SK-N-DZ (cell line): ENCODE measurements at regions not wholly inside any gene's neighbourhood (a gene's known extent, or its start where the extent isn't known, plus 50 kb on each side); places are given as distances from the start of the nearest gene placed in this dataset.
A peak's percentile ranks its signal among the peaks of the same experiment; 100 is the strongest.

Experiments
- DNase-seq: peaks from one replicate; pipeline ENCODE4 v3.0.0-alpha.2; 2015; ENCODE audit warnings: low spot score

GRCh38 chr3:59450946-59451763, 401.3 kb upstream of the CFAP20DC start:
- no peak for DNase-seq

- no peak for DNase-seq
Observed at GRCh38 chr3:59450437-59450836, 400.6 kb upstream of the CFAP20DC start.

GRCh38 chr3:59446775-59447465, 397.1 kb upstream of the CFAP20DC start:
- DNase-seq, result no peak

GRCh38 chr3:59444676-59445075, 394.9 kb upstream of the CFAP20DC start:
- no peak for DNase-seq

- DNase-seq, result no peak
Observed at GRCh38 chr3:59444294-59444671, 394.5 kb upstream of the CFAP20DC start.

GRCh38 chr3:59443618-59444293, 393.9 kb upstream of the CFAP20DC start:
- no peak for DNase-seq

- DNase-seq, result no peak
Observed at GRCh38 chr3:59442046-59442445, 392.2 kb upstream of the CFAP20DC start.

GRCh38 chr3:59440285-59441028, 390.6 kb upstream of the CFAP20DC start:
- no peak for DNase-seq

- no peak for DNase-seq
Observed at GRCh38 chr3:59438492-59438891, 388.7 kb upstream of the CFAP20DC start.

GRCh38 chr3:59436164-59436958, 386.5 kb upstream of the CFAP20DC start:
- no peak for DNase-seq

GRCh38 chr3:59433546-59433945, 383.7 kb upstream of the CFAP20DC start:
- no peak for DNase-seq

GRCh38 chr3:59432665-59433064, 382.8 kb upstream of the CFAP20DC start:
- DNase-seq, result no peak

- DNase-seq, result peak; percentile 11
Observed at GRCh38 chr3:59430341-59430740, 380.5 kb upstream of the CFAP20DC start.

- no peak for DNase-seq
Observed at GRCh38 chr3:59429198-59429597, 379.4 kb upstream of the CFAP20DC start.

- no peak for DNase-seq
Observed at GRCh38 chr3:59426821-59427565, 377.2 kb upstream of the CFAP20DC start.

GRCh38 chr3:59425942-59426341, 376.1 kb upstream of the CFAP20DC start:
- DNase-seq, result no peak

GRCh38 chr3:59425371-59425770, 375.5 kb upstream of the CFAP20DC start:
- DNase-seq, result no peak

GRCh38 chr3:59424268-59425010, 374.6 kb upstream of the CFAP20DC start:
- no peak for DNase-seq

GRCh38 chr3:59423707-59424106, 373.9 kb upstream of the CFAP20DC start:
- no peak for DNase-seq

- no peak for DNase-seq
Observed at GRCh38 chr3:59422312-59422711, 372.5 kb upstream of the CFAP20DC start.
